ENCODE measurements at regions not wholly inside any gene's neighbourhood (a gene's known extent, or its start where the extent isn't known, plus 50 kb on each side); places are given as distances from the start of the nearest gene placed in this dataset.

GRCh38 chr13:56869671-56870070 is 271.0 kb upstream of the PRR20A start:
- no peak for TF ChIP-seq POLR2AphosphoS5 (IDR thresholded peaks at IDR 0.05)
- TF ChIP-seq CTCF (IDR thresholded peaks at IDR 0.05 in 8 of 11, conservative IDR thresholded peaks at IDR 0.05 in 3 of 11), result no peak

All from spleen (tissue), 7 donors.